GM20431 (cell line): ENCODE measurements at regions not wholly inside any gene's neighbourhood (a gene's known extent, or its start where the extent isn't known, plus 50 kb on each side); places are given as distances from the start of the nearest gene placed in this dataset.
"Not testable (repeated sequence)": the region's sequence is repeated elsewhere in the genome, so short reads cannot be mapped to it uniquely, and the experiment has no call there.

ENCODE experiments used
- in situ Hi-C: fragments of 300-500 bp; cut with MseI, MboI; formaldehyde crosslinking; loops from one replicate; pipeline ENCODE4 v1.15.0; 2020; ENCODE audit warnings: low sequenced_read_pairs; ENCODE audit not compliant: unreplicated experiment

- in situ Hi-C loops = no loop called here
Measured at GRCh38 chr2:234175649-234176048, 125.1 kb downstream of the SPP2 start.

- in situ Hi-C loops = no loop called here
Measured at GRCh38 chr2:234174742-234175141, 124.2 kb downstream of the SPP2 start.

GRCh38 chr2:234172532-234172931 lies 122.0 kb downstream of the SPP2 start:
- in situ Hi-C loops = no loop called here

DNA sequence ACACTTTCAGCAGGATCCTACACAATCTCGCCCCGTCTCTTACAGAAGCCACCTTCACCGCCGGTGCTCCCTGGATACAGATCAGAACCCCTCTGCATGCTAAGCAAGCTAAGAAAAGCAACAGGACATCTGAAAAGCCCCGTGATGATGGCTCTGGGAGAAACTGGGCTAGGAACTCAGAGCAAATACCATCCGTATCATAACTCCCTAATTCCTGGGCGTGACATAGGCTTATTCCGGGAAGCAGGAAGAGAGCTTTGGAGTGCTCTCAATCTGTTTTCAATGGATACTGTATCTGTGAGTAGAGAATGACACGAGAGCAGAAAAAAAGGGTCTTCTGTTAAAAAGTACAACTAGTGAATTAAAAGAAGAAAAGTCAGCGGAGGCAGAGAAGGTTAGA lies 121.6 kb downstream of the SPP2 start:
- in situ Hi-C loops = no loop called here

DNA sequence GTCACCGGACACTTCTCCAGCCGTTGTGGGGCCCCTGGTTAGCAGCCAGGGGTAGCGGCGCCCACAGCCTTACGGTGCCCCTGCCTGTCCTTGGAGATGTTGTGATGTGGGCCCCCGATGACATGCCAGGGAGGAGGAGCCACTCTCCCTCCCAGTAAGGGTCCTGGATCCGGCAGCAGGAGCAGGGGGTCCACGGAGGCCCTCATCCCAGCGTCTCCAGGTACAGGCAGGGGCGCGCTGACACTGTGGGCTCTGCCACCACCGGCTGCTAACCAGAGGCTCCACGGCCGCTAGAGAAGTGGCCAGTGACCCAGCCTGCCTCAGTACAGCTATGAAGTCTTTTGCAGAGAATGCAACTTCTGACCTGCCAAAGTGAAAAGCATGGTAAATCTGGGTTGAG lies 121.2 kb downstream of the SPP2 start:
- in situ Hi-C loops = no loop called here

- in situ Hi-C loops = no loop called here
Measured at GRCh38 chr2:234169674-234170073, 119.2 kb downstream of the SPP2 start.

GRCh38 chr2:234168605-234169570 lies 118.4 kb downstream of the SPP2 start:
- in situ Hi-C loops = not testable (repeated sequence)

DNA sequence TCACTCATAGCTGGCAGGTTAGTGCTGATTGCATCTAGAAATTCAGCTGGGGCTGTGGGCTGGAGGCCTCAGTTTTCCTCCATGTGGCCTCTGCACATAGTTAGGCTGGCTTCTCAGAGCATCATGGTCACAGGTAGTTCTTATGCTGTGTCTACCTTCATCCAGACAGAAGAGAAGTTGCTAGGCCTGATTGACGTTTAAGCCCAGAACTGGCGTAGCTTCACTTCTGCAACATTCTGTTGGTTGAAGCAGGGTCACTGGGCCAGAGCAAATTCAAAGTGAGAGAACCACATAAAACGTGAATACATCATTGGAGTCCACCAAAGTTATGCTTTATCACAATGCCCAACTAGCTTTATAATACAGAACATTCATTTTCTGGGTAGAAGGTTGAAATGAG lies 116.0 kb downstream of the SPP2 start:
- in situ Hi-C loops = no loop called here

- in situ Hi-C loops = no loop called here
Measured at GRCh38 chr2:234165421-234165820, 114.9 kb downstream of the SPP2 start.

- in situ Hi-C loops = no loop called here
Measured at GRCh38 chr2:234164493-234165413, 114.3 kb downstream of the SPP2 start.

DNA sequence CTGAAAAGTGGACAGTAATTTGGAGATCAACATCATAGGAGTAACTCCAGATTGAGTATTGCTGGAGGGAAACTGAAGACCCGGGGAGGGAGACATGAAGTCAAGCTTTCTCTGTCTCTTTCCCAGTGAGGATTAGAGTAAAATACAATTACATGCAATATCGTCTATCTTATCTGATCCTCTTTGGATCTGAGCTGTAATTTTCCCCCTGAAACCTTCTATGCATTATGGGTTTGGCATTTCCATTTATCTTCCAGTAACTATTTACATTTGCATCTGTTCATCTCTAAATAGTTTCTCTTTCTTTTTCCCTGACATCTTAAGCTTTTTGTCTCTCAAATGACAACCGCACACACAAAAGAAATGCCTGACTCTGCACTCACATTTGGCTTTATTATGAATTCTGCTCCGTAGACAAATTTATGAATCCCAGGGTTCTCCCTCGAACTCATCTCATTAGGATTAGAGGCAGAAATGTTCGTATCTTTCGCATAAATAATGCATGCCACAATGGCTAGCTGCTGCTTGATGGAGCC lies 113.1 kb downstream of the SPP2 start:
- in situ Hi-C loops = no loop called here

DNA sequence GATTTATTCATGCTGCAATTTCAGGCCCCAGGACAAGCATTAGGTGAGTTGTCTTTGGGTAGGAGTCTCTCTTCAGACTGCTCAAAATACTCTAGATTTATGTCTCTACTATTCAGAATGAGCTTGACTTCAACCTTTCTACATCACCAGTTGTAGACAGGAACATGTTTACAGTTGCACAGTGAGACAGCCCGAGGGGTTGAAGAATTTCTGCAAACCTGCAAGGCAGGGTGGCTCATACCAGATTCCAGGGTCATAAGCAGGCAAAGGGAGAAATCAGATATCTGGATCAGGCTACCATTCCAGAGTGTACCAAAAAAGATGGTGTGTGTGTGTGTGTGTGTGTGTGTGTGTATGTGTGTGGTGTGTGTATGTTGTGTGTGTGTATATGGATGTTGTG lies 112.4 kb downstream of the SPP2 start:
- in situ Hi-C loops = no loop called here

GRCh38 chr2:234161932-234162331 lies 111.4 kb downstream of the SPP2 start:
- in situ Hi-C loops = no loop called here

- in situ Hi-C loops = no loop called here
Measured at GRCh38 chr2:234158812-234159211, 108.3 kb downstream of the SPP2 start.

DNA sequence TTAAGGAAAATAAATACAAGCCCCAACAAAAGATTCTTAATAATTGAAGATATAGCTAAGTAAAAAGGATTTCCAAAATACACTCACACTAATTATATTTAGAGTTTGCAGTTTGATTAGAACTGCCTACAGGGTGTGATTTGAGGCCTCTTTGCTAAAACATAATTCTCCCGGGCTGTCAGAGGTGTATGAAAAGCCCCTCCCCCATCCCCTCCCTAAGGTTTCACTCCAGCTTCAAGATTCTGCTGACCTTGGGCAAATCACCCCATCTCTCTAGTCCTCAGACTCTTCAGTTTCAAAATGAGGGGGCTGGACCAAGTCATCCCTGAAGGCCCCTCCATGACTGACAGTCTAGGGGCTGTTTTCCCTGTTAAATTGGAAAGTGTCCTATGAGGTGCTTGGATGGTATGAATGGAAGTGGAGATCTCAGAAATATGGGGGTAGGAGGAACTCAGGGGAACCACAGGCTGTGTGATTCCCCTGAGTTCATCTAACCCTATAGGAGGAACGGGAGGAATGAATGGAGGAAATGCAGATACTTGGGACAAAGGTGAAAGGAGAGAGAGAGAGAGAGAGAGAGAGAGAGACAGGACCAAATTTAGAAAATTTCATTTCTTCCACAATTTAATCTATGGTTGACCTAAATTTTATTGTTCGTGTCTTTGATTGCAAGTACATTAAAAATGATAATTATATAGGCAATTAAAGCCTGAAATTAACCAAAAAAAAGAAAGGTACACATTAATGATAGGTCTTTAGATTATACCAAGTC lies 107.5 kb downstream of the SPP2 start:
- in situ Hi-C loops = no loop called here

- in situ Hi-C loops = no loop called here
Measured at GRCh38 chr2:234156326-234156725, 105.8 kb downstream of the SPP2 start.

- in situ Hi-C loops = not testable (repeated sequence)
Measured at GRCh38 chr2:234152835-234153234, 102.3 kb downstream of the SPP2 start.

- in situ Hi-C loops = no loop called here
Measured at GRCh38 chr2:234147335-234147861, 96.9 kb downstream of the SPP2 start.

GRCh38 chr2:234146087-234146826 lies 95.8 kb downstream of the SPP2 start:
- in situ Hi-C loops = no loop called here
